HCT116 (cell line): ENCODE measurements at regions not wholly inside any gene's neighbourhood (a gene's known extent, or its start where the extent isn't known, plus 50 kb on each side); places are given as distances from the start of the nearest gene placed in this dataset.

Experiments used
- CEBPB ChIP-seq: IDR thresholded peaks from 2 replicates; pipeline ENCODE4 v1.6.1; 2012; ENCODE audit warnings: low read depth
- CTCF ChIP-seq, 3 experiments: fragments of 200-600 bp in 1 of 3; sonication (generic) in 1 of 3; IDR thresholded peaks in 2 of 3; conservative IDR thresholded peaks in 1 of 3; 2 replicates each; pipeline ENCODE4 v1.5.1; 2012 to 2017; ENCODE audit warnings: low read depth in 2 of 3, low read length in 2 of 3, antibody characterized with exemption in 1 of 3, borderline replicate concordance in 1 of 3, control low read depth in 1 of 3, mild to moderate bottlenecking in 1 of 3, mixed read lengths in 1 of 3, mixed run types in 1 of 3, moderate library complexity in 1 of 3; ENCODE audit not compliant: insufficient read depth in 1 of 3
- EZH2 ChIP-seq: fragments of 200-600 bp; sonication (generic); IDR thresholded peaks from 2 replicates; pipeline ENCODE4 v1.6.1; 2017; ENCODE audit warnings: antibody characterized with exemption, mixed run types
- EZH2phosphoT487 ChIP-seq: fragments of 200-600 bp; IDR thresholded peaks from 2 replicates; pipeline ENCODE4 v1.6.1; 2018; ENCODE audit warnings: antibody characterized with exemption, borderline replicate concordance
- FOSL1 ChIP-seq: IDR thresholded peaks from 2 replicates; pipeline ENCODE4 v1.6.1; 2012; ENCODE audit warnings: low read depth
- MAX ChIP-seq: IDR thresholded peaks from 2 replicates; pipeline ENCODE4 v1.6.1; 2012
- POLR2A ChIP-seq: IDR thresholded peaks from 2 replicates; pipeline ENCODE4 v1.7.0; 2011; ENCODE audit warnings: borderline replicate concordance; ENCODE audit not compliant: insufficient read depth, insufficient read length; ENCODE audit errors: extremely low read depth
- POLR2AphosphoS5 ChIP-seq: IDR thresholded peaks from 2 replicates; pipeline ENCODE4 v1.6.1; 2011; ENCODE audit warnings: mild to moderate bottlenecking, low read depth, low read length, moderate library complexity
- RAD21 ChIP-seq: IDR thresholded peaks from 2 replicates; pipeline ENCODE4 v1.6.1; 2012; ENCODE audit warnings: low read depth, mild to moderate bottlenecking
- REST ChIP-seq: IDR thresholded peaks from 2 replicates; pipeline ENCODE4 v1.6.1; 2012; ENCODE audit warnings: low read depth
- YY1 ChIP-seq: IDR thresholded peaks from 2 replicates; pipeline ENCODE4 v1.6.1; 2011; ENCODE audit warnings: low read length, low read depth, moderate library complexity, mild to moderate bottlenecking; ENCODE audit not compliant: insufficient replicate concordance; ENCODE audit errors: extremely low read depth
- ZBTB33 ChIP-seq: IDR thresholded peaks from 2 replicates; pipeline ENCODE4 v1.6.1; 2011; ENCODE audit warnings: mild to moderate bottlenecking, low read length, moderate library complexity; ENCODE audit not compliant: insufficient replicate concordance; ENCODE audit errors: extremely low read depth

- TF ChIP-seq CTCF (IDR thresholded peaks at IDR 0.05 in 2 of 3, conservative IDR thresholded peaks at IDR 0.05 in 1 of 3; ENCODE audit: borderline replicate concordance in 1 of 3, insufficient read depth in 1 of 3, low read depth in 2 of 3, low read length in 2 of 3), result no peak
- no peak for TF ChIP-seq POLR2AphosphoS5
- TF ChIP-seq MAX, result no peak
- TF ChIP-seq POLR2A, result no peak
- no peak for TF ChIP-seq FOSL1
- TF ChIP-seq REST, result no peak
- TF ChIP-seq CEBPB, result no peak
- TF ChIP-seq YY1, result no peak
- TF ChIP-seq RAD21, result no peak
- TF ChIP-seq EZH2phosphoT487, result no peak
- TF ChIP-seq ZBTB33, result no peak
- TF ChIP-seq EZH2, result no peak
Observed at GRCh38 chr10:25661632-25662031, 272.4 kb upstream of the MYO3A start.
